ENCODE measurements at regions not wholly inside any gene's neighbourhood (a gene's known extent, or its start where the extent isn't known, plus 50 kb on each side); places are given as distances from the start of the nearest gene placed in this dataset.

DNA sequence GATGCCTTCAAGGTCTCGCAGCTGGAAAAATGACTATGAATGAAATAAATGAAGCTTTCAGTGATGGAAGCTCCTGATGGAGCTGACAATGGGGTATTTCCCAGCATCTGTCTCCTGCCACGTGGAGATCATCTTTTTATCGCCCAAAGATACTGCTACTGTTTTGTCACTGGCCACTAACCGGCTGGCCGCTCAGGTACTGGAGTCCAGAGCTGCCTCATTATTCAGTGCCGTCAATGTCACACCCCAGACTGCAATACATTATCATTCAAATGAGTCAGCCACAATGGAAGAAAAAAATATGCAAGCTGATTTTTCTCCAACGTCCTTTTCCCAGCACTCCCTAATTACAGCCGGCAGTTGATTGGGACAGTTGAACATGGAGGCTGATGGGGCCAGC lies 280.4 kb downstream of the ZSWIM6 start:
- ChIA-PET CTCF (no interaction called here), POLR2A (no interaction called here)
- TF ChIP-seq FOXM1 (IDR thresholded peaks at IDR 0.05; ENCODE audit: borderline replicate concordance) (no peak), FOXA1 (IDR thresholded peaks at IDR 0.05) (no peak), FOXK2 (IDR thresholded peaks at IDR 0.05) (no peak), ARNT (IDR thresholded peaks at IDR 0.05) (no peak), BHLHE40 (IDR thresholded peaks at IDR 0.05; ENCODE audit: borderline replicate concordance) (no peak), CTBP1 (IDR thresholded peaks at IDR 0.05; ENCODE audit: borderline replicate concordance) (no peak), TARDBP (IDR thresholded peaks at IDR 0.05) (no peak), LEF1 (IDR thresholded peaks at IDR 0.05; ENCODE audit: borderline replicate concordance) (no peak), L3MBTL2 (conservative IDR thresholded peaks at IDR 0.05) (no peak), ELF4 (IDR thresholded peaks at IDR 0.05) (no peak), SUZ12 (IDR thresholded peaks at IDR 0.05) (no peak), HDGF (IDR thresholded peaks at IDR 0.05; ENCODE audit: borderline replicate concordance) (no peak), ZNF384 (IDR thresholded peaks at IDR 0.05) (no peak), SP1 (IDR thresholded peaks at IDR 0.05) (no peak), NFRKB (IDR thresholded peaks at IDR 0.05) (no peak)
- TF ChIP-seq, protein P1, sequence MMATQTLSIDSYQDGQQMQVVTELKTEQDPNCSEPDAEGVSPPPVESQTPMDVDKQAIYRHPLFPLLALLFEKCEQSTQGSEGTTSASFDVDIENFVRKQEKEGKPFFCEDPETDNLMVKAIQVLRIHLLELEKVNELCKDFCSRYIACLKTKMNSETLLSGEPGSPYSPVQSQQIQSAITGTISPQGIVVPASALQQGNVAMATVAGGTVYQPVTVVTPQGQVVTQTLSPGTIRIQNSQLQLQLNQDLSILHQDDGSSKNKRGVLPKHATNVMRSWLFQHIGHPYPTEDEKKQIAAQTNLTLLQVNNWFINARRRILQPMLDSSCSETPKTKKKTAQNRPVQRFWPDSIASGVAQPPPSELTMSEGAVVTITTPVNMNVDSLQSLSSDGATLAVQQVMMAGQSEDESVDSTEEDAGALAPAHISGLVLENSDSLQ (IDR thresholded peaks at IDR 0.05): no peak
- DNase-seq (ENCODE audit: extremely low spot score): no peak

- CTCF ChIA-PET: no interaction called here
- POLR2A ChIA-PET: no interaction called here
- no peak for DNase-seq (ENCODE audit: extremely low spot score)
- TF ChIP-seq FOXM1 (IDR thresholded peaks at IDR 0.05; ENCODE audit: borderline replicate concordance) (no peak), ZNF384 (IDR thresholded peaks at IDR 0.05) (no peak), HDGF (IDR thresholded peaks at IDR 0.05; ENCODE audit: borderline replicate concordance) (no peak), ELF4 (IDR thresholded peaks at IDR 0.05) (no peak), BHLHE40 (IDR thresholded peaks at IDR 0.05; ENCODE audit: borderline replicate concordance) (no peak), NFRKB (IDR thresholded peaks at IDR 0.05) (no peak), SP1 (IDR thresholded peaks at IDR 0.05) (no peak), CTBP1 (IDR thresholded peaks at IDR 0.05; ENCODE audit: borderline replicate concordance) (no peak), TARDBP (IDR thresholded peaks at IDR 0.05) (no peak), FOXA1 (IDR thresholded peaks at IDR 0.05) (no peak), FOXK2 (IDR thresholded peaks at IDR 0.05) (no peak)
- TF ChIP-seq, protein P1 (IDR thresholded peaks at IDR 0.05): no peak
Observed at GRCh38 chr5:61613679-61614078, 281.6 kb downstream of the ZSWIM6 start.

GRCh38 chr5:61614606-61615005 lies 282.5 kb downstream of the ZSWIM6 start:
- no peak for DNase-seq (ENCODE audit: extremely low spot score)
- TF ChIP-seq FOXK2 (IDR thresholded peaks at IDR 0.05) (no peak), ELF4 (IDR thresholded peaks at IDR 0.05) (no peak), FOXM1 (IDR thresholded peaks at IDR 0.05; ENCODE audit: borderline replicate concordance) (no peak), BHLHE40 (IDR thresholded peaks at IDR 0.05; ENCODE audit: borderline replicate concordance) (no peak)
- ChIA-PET POLR2A (no interaction called here), CTCF (no interaction called here)

DNA sequence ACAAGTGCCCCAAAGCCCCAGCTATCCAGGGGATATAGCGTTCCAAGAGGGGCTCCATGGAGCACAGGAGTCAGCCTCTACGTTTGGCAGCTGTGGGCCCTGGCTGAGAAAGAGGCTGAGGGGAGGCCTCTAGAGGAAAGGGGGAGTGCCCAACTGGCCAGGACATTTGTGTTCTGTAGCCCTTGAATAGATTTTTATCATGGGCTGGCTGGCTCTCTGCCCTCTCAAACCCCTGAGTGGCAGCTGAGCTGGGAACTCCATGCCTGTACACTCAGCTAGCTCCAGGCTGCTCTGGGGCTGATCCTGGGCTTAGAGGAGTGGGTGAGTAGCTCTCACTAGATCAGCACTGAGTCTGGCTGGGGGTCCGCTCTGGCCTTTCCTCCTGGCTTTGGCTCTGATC lies 285.0 kb downstream of the ZSWIM6 start:
- ChIA-PET CTCF (no interaction called here), POLR2A (no interaction called here)
- TF ChIP-seq HDGF (IDR thresholded peaks at IDR 0.05; ENCODE audit: borderline replicate concordance): no peak
- no peak for TF ChIP-seq LEF1 (IDR thresholded peaks at IDR 0.05; ENCODE audit: borderline replicate concordance)
- TF ChIP-seq ARNT (IDR thresholded peaks at IDR 0.05): no peak
- no peak for TF ChIP-seq BHLHE40 (IDR thresholded peaks at IDR 0.05; ENCODE audit: borderline replicate concordance)
- TF ChIP-seq L3MBTL2 (conservative IDR thresholded peaks at IDR 0.05): no peak
- no peak for TF ChIP-seq ZNF384 (IDR thresholded peaks at IDR 0.05)
- no peak for TF ChIP-seq CTBP1 (IDR thresholded peaks at IDR 0.05; ENCODE audit: borderline replicate concordance)
- no peak for TF ChIP-seq SUZ12 (IDR thresholded peaks at IDR 0.05)
- no peak for TF ChIP-seq TARDBP (IDR thresholded peaks at IDR 0.05)
- no peak for TF ChIP-seq ELF4 (IDR thresholded peaks at IDR 0.05)
- no peak for TF ChIP-seq FOXA1 (IDR thresholded peaks at IDR 0.05)
- TF ChIP-seq FOXK2 (IDR thresholded peaks at IDR 0.05): no peak
- TF ChIP-seq FOXM1 (IDR thresholded peaks at IDR 0.05; ENCODE audit: borderline replicate concordance): no peak
- TF ChIP-seq SP1 (IDR thresholded peaks at IDR 0.05): no peak
- TF ChIP-seq, protein P1 (IDR thresholded peaks at IDR 0.05): no peak
- no peak for TF ChIP-seq NFRKB (IDR thresholded peaks at IDR 0.05)
- DNase-seq (ENCODE audit: extremely low spot score): no peak

- TF ChIP-seq BHLHE40 (IDR thresholded peaks at IDR 0.05; ENCODE audit: borderline replicate concordance) (no peak), HDGF (IDR thresholded peaks at IDR 0.05; ENCODE audit: borderline replicate concordance) (no peak), FOXA1 (IDR thresholded peaks at IDR 0.05) (no peak), SUZ12 (IDR thresholded peaks at IDR 0.05) (no peak)
- POLR2A ChIA-PET: no interaction called here
- CTCF ChIA-PET: no interaction called here
- DNase-seq (ENCODE audit: extremely low spot score): no peak
Observed at GRCh38 chr5:61617995-61618525, 286.0 kb downstream of the ZSWIM6 start.

- ChIA-PET CTCF (no interaction called here), POLR2A (no interaction called here)
- no peak for DNase-seq (ENCODE audit: extremely low spot score)
- TF ChIP-seq FOXM1 (IDR thresholded peaks at IDR 0.05; ENCODE audit: borderline replicate concordance) (no peak), ELF4 (IDR thresholded peaks at IDR 0.05) (no peak), ZNF384 (IDR thresholded peaks at IDR 0.05) (no peak), FOXK2 (IDR thresholded peaks at IDR 0.05) (no peak), TARDBP (IDR thresholded peaks at IDR 0.05) (no peak), LEF1 (IDR thresholded peaks at IDR 0.05; ENCODE audit: borderline replicate concordance) (no peak), SUZ12 (IDR thresholded peaks at IDR 0.05) (no peak), SP1 (IDR thresholded peaks at IDR 0.05) (no peak), FOXA1 (IDR thresholded peaks at IDR 0.05) (no peak), CTBP1 (IDR thresholded peaks at IDR 0.05; ENCODE audit: borderline replicate concordance) (no peak), ARNT (IDR thresholded peaks at IDR 0.05) (no peak), L3MBTL2 (conservative IDR thresholded peaks at IDR 0.05) (no peak)
- TF ChIP-seq, protein P1 (IDR thresholded peaks at IDR 0.05): no peak
Observed at GRCh38 chr5:61618577-61618976, 286.5 kb downstream of the ZSWIM6 start.
